ENCODE measurements at regions not wholly inside any gene's neighbourhood (a gene's known extent, or its start where the extent isn't known, plus 50 kb on each side); places are given as distances from the start of the nearest gene placed in this dataset.

- FAIRE-seq (no peak), DNase-seq (ENCODE audit: low read depth, low spot score) (no peak)
- TF ChIP-seq CTCF (optimal IDR thresholded peaks at IDR 0.05 in 1 of 3, IDR thresholded peaks at IDR 0.05 in 1 of 3, conservative IDR thresholded peaks at IDR 0.05 in 1 of 3; ENCODE audit: extremely low read depth in 1 of 3, insufficient read depth in 2 of 3, low read length in 3 of 3): no peak
- no peak for TF ChIP-seq EZH2 (IDR thresholded peaks at IDR 0.05; ENCODE audit: low read length)
- Histone ChIP-seq H3K4me2 (ENCODE audit: control insufficient read depth, extremely low read depth, insufficient read depth, low read depth, low read length) (no peak overlapping the region), H3K9me1 (ENCODE audit: control insufficient read depth, extremely low read depth, insufficient read depth, low read length) (no peaks in the 10 kb centered on the region), H3K27ac (ENCODE audit: control insufficient read depth, insufficient read depth, low read length) (no peak overlapping the region), H3K4me1 (ENCODE audit: control insufficient read depth, extremely low read depth, insufficient read depth, low read length) (no peaks in the 10 kb centered on the region), H2AFZ (ENCODE audit: control insufficient read depth, low read length) (no peak overlapping the region), H3K9me3 (ENCODE audit: control insufficient read depth, low read depth, low read length) (no peaks in the 10 kb centered on the region), H3K9ac (ENCODE audit: control insufficient read depth, extremely low read depth, insufficient read depth, low read length) (no peak overlapping the region), H4K20me1 (ENCODE audit: control insufficient read depth, extremely low read depth, insufficient read depth, low read length) (peaks cover 2% of the 10 kb centered on the region), H3K4me3 (ENCODE audit: control insufficient read depth in 2 of 3, extremely low read depth in 1 of 3, insufficient read depth in 2 of 3, low read depth in 1 of 3, low read length in 3 of 3) (no peak overlapping the region), H3K36me3 (ENCODE audit: control insufficient read depth in 2 of 2, extremely low read depth in 1 of 2, insufficient read depth in 2 of 2, low read length in 2 of 2) (no peaks in the 10 kb centered on the region), H3K79me2 (ENCODE audit: control insufficient read depth, insufficient read depth, low read length) (no peaks in the 10 kb centered on the region), H3K27me3 (ENCODE audit: control insufficient read depth, extremely low read depth, insufficient read depth, low read length) (no peaks in the 10 kb centered on the region)
- dilution Hi-C loops (cut with MboI; ENCODE audit: extremely low pct_ligation_motif_present, low sequenced_read_pairs): no loop called here
Measured at GRCh38 chr3:159604151-159604581, 384.5 kb upstream of the IL12A start.

- Histone ChIP-seq H3K4me3 (ENCODE audit: control insufficient read depth in 2 of 3, extremely low read depth in 1 of 3, insufficient read depth in 2 of 3, low read depth in 1 of 3, low read length in 3 of 3) (no peak overlapping the region), H3K4me1 (ENCODE audit: control insufficient read depth, extremely low read depth, insufficient read depth, low read length) (no peaks in the 10 kb centered on the region), H2AFZ (ENCODE audit: control insufficient read depth, low read length) (no peak overlapping the region), H4K20me1 (ENCODE audit: control insufficient read depth, extremely low read depth, insufficient read depth, low read length) (peaks cover 2% of the 10 kb centered on the region), H3K27me3 (ENCODE audit: control insufficient read depth, extremely low read depth, insufficient read depth, low read length) (peaks cover 6% of the 10 kb centered on the region), H3K4me2 (ENCODE audit: control insufficient read depth, extremely low read depth, insufficient read depth, low read depth, low read length) (no peak overlapping the region), H3K9ac (ENCODE audit: control insufficient read depth, extremely low read depth, insufficient read depth, low read length) (no peak overlapping the region), H3K79me2 (ENCODE audit: control insufficient read depth, insufficient read depth, low read length) (no peaks in the 10 kb centered on the region), H3K27ac (ENCODE audit: control insufficient read depth, insufficient read depth, low read length) (no peak overlapping the region), H3K9me3 (ENCODE audit: control insufficient read depth, low read depth, low read length) (no peaks in the 10 kb centered on the region), H3K36me3 (ENCODE audit: control insufficient read depth in 2 of 2, extremely low read depth in 1 of 2, insufficient read depth in 2 of 2, low read length in 2 of 2) (no peaks in the 10 kb centered on the region), H3K9me1 (ENCODE audit: control insufficient read depth, extremely low read depth, insufficient read depth, low read length) (no peaks in the 10 kb centered on the region)
- TF ChIP-seq EZH2 (IDR thresholded peaks at IDR 0.05; ENCODE audit: low read length) (no peak), CTCF (optimal IDR thresholded peaks at IDR 0.05 in 1 of 3, IDR thresholded peaks at IDR 0.05 in 1 of 3, conservative IDR thresholded peaks at IDR 0.05 in 1 of 3; ENCODE audit: extremely low read depth in 1 of 3, insufficient read depth in 2 of 3, low read length in 3 of 3) (no peak)
- dilution Hi-C loops (cut with MboI; ENCODE audit: extremely low pct_ligation_motif_present, low sequenced_read_pairs): no loop called here
- FAIRE-seq (no peak), DNase-seq (ENCODE audit: low read depth, low spot score) (no peak)
Measured at GRCh38 chr3:159605101-159605500, 383.5 kb upstream of the IL12A start.
